ENCODE measurements at regions not wholly inside any gene's neighbourhood (a gene's known extent, or its start where the extent isn't known, plus 50 kb on each side); places are given as distances from the start of the nearest gene placed in this dataset.
A peak's percentile ranks its signal among the peaks of the same experiment; 100 is the strongest.

DNA sequence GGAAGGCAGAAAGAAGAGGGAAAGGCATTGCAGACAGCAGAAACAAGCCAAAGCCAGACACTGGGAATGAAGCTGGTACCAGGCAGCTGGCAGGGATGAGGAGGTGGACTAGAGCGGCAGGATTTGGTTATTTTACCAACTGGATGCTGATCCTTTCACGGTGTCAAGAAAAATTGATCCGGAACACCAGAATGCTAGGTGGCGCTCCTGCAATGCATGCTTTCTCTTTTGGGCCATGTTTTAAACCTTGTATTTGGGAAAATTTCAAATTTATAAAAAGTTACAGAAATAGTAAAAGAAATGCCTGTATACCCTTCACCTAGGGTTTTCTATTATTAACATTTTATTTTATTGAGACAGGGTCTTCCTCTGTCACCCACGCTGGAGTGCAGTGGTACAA, 224.7 kb downstream of the SOX9 start:
- TF ChIP-seq, protein P1, sequence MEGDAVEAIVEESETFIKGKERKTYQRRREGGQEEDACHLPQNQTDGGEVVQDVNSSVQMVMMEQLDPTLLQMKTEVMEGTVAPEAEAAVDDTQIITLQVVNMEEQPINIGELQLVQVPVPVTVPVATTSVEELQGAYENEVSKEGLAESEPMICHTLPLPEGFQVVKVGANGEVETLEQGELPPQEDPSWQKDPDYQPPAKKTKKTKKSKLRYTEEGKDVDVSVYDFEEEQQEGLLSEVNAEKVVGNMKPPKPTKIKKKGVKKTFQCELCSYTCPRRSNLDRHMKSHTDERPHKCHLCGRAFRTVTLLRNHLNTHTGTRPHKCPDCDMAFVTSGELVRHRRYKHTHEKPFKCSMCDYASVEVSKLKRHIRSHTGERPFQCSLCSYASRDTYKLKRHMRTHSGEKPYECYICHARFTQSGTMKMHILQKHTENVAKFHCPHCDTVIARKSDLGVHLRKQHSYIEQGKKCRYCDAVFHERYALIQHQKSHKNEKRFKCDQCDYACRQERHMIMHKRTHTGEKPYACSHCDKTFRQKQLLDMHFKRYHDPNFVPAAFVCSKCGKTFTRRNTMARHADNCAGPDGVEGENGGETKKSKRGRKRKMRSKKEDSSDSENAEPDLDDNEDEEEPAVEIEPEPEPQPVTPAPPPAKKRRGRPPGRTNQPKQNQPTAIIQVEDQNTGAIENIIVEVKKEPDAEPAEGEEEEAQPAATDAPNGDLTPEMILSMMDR (IDR thresholded peaks at IDR 0.05) = peak; percentile 29; the same call in 1 of the 2 replicates

GRCh38 chr17:72346306-72346705, 225.5 kb downstream of the SOX9 start:
- TF ChIP-seq, protein P1 (IDR thresholded peaks at IDR 0.05) = no peak

DNA sequence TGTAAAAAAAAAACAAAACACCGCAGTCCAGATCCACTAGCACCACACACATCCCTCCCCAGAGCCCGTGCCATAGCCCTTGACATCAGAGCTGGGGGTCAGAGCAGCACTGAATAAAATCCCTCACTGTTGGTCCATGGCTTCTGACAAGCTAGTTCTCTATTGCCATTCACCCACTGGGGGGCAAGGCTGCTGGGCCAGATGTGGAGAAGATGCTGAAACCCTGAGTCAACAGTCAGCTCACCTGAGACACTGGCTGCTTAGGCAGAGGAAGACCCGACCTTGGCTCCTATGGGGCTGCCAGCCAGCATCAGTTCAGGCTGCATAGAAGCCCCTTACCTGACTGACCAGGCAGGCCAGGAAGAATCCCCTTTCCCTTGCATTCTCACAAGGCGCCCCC, 228.2 kb downstream of the SOX9 start:
- TF ChIP-seq, protein P1 (IDR thresholded peaks at IDR 0.05) = no peak

- TF ChIP-seq, protein P1 (IDR thresholded peaks at IDR 0.05) = no peak
Measured at GRCh38 chr17:72349491-72349995, 228.7 kb downstream of the SOX9 start.

DNA sequence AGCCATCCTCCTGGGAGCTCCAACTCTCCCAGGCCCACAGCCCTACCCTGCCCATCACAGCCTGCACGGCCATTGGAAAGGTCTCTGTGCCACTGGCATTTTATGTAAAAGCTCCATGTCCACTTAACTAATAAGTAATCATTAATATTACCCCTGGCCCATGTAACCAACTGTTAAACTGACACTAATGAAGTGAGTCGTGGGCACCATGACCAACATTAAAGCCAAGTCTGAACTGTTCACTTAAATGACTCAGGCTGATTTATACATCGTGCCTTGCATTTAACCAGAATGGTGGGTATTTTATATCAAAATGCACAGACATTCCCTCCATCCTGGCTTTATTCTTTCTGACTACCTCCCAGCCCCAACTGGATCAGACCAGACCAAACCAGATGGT, 229.3 kb downstream of the SOX9 start:
- TF ChIP-seq, protein P1 (IDR thresholded peaks at IDR 0.05) = no peak

DNA sequence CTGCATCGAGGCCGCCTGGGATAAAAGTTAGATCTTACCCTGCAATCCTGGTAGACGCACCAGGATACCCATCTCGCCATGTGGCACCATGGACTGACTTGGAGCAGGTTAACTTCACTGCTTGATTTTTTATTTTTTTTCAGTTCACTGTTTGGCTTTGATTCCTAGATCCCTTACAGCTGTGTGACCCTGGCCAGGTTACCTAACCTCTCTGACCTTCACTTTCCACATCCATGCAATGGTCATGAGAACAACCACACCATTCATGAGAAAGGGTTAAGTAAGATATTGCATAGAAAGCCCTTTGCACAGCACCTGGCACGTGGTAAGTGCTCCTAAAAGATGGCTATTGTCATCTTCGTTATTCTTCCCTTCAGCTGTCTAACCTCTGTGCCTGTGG, 230.5 kb downstream of the SOX9 start:
- TF ChIP-seq, protein P1 (IDR thresholded peaks at IDR 0.05) = no peak

DNA sequence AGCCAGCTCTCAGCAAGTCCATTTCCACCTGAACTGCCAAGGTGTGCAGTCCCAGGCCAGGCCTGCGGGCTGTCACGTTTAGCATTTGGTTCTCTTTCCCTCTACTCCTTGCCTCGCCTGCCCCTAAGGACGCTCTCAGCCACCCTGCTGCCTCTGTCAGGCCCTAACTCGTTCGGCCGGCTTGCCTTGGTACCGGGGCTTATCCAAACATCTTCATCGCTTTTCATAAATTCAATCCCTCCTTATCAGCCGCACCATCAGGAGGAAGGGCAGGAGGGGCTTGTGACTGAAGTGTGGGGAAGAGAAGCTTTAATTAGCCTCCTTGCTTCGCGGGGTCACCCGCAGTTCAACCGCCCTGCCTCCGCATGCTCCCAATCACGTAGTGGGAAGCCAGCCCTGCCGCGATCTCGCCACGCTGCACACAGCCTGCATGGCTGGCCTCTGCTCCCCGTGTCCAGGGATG, 231.1 kb downstream of the SOX9 start:
- TF ChIP-seq, protein P1 (IDR thresholded peaks at IDR 0.05) = no peak

- TF ChIP-seq, protein P1 (IDR thresholded peaks at IDR 0.05) = no peak
Measured at GRCh38 chr17:72353502-72353901, 232.7 kb downstream of the SOX9 start.
